HFF-Myc (cell line): ENCODE measurements at regions not wholly inside any gene's neighbourhood (a gene's known extent, or its start where the extent isn't known, plus 50 kb on each side); places are given as distances from the start of the nearest gene placed in this dataset.

Experiments used
- DNase-seq: peaks from one replicate; pipeline ENCODE4 v3.0.0-alpha.2; 2011; ENCODE audit warnings: low read depth; ENCODE audit errors: extremely low read depth
- H3K4me3 ChIP-seq: replicated peaks from 2 replicates; pipeline ENCODE4 v1.5.1; 2011; ENCODE audit warnings: low read depth, mild to moderate bottlenecking, control low read depth, low read length
- TF ChIP-seq, protein P1 (sequence below): IDR thresholded peaks from 2 replicates; pipeline ENCODE4 v1.5.1; 2012; ENCODE audit warnings: mild to moderate bottlenecking, low read depth, low read length, control low read depth; ENCODE audit errors: missing control alignments

DNA sequence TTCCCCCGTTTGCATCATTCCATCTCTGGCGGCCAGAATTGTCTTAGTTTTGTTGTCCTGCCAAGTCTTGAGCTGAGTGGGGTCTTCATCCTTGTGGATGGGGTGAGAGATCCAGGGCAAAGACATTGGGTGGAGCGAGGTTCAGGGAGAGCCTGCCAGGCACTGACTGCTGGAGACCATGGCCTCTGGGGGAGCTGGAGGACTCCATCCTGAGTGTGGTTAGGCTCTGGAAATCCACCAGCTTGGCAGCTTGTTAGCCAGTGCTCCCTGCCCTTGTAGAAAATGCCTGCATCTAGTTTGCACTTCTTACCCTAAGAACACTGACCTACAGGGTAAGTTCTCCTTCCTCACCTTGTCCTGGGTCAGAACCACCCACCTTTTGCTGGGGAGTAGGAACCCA is 97.2 kb upstream of the ZNF536 start:
- no peak overlapping the region for H3K4me3 ChIP-seq
- no peak for DNase-seq
- TF ChIP-seq, protein P1, sequence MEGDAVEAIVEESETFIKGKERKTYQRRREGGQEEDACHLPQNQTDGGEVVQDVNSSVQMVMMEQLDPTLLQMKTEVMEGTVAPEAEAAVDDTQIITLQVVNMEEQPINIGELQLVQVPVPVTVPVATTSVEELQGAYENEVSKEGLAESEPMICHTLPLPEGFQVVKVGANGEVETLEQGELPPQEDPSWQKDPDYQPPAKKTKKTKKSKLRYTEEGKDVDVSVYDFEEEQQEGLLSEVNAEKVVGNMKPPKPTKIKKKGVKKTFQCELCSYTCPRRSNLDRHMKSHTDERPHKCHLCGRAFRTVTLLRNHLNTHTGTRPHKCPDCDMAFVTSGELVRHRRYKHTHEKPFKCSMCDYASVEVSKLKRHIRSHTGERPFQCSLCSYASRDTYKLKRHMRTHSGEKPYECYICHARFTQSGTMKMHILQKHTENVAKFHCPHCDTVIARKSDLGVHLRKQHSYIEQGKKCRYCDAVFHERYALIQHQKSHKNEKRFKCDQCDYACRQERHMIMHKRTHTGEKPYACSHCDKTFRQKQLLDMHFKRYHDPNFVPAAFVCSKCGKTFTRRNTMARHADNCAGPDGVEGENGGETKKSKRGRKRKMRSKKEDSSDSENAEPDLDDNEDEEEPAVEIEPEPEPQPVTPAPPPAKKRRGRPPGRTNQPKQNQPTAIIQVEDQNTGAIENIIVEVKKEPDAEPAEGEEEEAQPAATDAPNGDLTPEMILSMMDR = no peak

DNA sequence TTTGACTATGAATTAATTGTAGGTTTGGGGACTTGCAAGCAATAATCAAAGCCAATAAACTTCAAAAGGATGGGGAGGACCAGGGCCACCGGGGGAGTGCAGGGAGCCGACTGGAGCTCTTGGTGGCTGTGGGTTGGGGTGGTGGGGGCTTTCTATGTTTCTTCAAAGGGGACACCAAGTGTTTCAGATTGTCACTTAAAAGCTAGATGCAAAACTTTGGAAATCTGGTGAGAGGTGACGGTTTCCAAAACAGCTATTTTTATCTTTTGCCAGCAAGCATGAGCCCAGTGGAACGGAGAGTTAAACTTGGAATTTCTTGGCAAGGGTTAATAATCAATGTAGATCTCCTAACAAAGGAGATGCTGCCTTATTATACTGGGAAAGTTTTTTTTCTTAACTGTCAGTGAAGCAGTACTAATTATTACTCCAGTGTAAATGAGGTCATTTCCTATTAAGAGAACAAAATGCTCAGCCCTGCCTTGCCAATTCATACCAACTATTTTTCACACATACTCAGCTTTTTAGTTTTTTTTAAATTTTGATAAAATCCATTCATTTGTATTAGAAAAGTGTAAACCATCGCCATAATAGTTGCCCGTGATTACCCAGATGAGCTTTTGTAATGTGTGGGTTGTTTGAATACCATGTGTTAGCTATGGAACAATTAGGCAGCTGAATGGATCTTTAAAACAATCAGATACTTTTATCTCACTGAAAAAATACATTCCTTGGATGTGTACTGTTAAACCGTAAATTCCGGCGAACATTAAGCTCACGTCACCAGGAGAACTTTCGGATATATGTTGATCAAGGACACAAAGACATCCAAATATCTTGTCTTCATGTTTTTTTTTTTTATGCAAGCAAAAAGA is 95.9 kb upstream of the ZNF536 start:
- DNase-seq = no peak
- TF ChIP-seq, protein P1 = no peak

DNA sequence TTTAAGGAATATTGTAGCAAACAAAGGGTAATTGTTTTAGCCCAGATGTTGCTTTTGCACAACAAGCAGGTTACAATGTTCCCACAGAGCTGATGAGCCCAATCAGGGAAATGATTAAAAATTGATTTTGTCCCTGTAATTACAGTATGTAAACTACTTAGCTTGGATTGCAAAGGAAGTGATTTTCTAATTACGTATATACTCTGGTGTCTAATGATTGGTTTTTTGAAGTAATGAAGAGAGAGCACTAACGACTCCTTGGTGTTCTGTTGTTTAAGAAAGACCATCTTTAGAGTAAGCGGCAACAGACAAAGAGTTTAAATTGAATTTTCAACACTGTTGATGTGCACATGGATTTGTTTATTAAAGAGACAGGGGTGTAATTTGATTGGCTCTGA is 95.3 kb upstream of the ZNF536 start:
- no peak overlapping the region for H3K4me3 ChIP-seq
- no peak for DNase-seq
- TF ChIP-seq, protein P1 = no peak

More for the DNA sequence above, 95.9 kb upstream of the ZNF536 start:
- H3K4me3 ChIP-seq = no peak overlapping the region

DNA sequence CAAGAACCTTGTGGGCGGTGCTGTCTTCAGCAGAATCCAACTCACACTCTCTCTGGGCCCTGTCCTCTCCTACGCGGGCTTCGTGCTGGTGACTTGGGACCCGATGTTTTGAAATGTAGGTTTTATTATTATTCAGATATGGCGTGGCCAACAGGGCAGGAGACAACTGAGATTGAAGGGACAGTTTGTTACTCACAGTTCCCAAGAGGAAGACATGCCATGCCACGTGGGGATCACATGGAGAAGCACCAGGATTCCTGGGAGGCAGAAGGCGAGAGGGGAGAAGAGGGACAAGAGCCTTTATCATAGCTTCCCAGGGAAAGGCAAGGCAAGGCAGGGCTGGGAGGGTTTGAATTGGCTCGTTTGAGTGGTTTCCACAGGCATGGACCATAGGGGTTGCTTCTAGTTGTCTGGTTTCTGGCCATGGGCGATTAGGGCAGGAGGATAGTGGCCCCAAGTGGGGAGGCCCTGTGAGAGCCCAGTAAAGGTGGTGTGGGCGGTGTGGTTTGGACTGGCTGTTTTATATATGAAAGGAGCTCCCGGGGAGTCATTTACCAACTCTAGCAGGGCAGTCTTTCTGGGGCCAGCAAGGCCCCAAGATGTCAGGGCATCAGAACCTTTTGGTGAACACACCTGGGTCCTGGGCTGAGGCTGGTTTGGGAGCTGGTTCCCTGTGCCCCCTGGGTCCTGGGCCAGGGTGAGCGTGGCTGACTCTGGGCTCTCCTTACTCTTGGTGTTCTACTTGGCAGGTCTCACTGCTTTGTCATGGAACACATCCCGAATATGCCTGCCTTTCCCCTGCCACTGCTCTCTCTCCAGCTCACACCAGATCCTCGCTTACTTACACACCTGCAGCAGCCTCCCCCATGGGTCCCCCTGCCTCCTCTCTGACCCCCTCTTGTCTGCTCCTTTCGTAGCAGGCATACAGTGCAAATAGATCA is 94.0 kb upstream of the ZNF536 start:
- TF ChIP-seq, protein P1 = no peak
- no peak for DNase-seq
- H3K4me3 ChIP-seq = no peak overlapping the region

DNA sequence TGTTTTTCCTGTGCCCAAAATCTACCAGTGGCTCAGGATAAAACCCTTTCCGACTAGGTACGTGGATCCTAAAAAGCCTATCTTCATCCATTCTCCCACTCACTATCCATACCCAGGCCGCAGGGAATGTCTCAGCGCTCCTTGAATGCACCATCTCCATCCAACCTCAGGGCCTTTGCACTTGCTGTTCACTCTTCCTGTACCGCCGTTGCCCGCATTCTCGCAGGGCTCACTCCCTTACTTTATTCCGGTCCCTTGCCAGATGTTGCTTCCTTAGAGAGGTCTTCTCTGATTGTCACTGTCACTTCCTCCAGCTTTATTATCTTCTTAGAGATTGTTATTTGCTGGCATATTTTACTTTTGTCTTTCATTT is 93.3 kb upstream of the ZNF536 start:
- DNase-seq = no peak
- TF ChIP-seq, protein P1 = no peak
- no peak overlapping the region for H3K4me3 ChIP-seq

DNA sequence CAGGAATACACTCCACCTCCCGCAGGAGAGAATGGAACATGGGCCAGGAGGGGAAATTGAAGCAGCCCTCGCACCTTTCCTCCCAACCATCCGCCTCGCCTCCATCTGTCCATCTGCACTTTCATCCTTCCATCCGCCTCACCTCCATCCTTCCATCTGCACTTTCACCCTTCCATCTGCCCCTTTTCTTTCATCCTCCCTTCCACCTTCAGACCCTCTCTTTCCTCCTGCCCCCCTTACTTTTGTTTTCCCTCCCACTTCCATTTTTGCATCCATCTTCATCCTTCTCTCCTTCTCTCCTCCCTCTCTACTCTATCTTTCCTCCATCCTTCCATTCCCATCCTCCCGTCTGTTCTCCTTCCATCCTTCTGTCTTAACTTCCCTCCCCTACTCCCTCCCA is 92.2 kb upstream of the ZNF536 start:
- H3K4me3 ChIP-seq = no peak overlapping the region
- DNase-seq = no peak
- TF ChIP-seq, protein P1 = no peak
